Motor neuron (in vitro differentiated cells): ENCODE measurements at regions not wholly inside any gene's neighbourhood (a gene's known extent, or its start where the extent isn't known, plus 50 kb on each side); places are given as distances from the start of the nearest gene placed in this dataset.
A peak's percentile ranks its signal among the peaks of the same experiment; 100 is the strongest.

Experiments used
- ATAC-seq, 8 experiments: fragments of 200-7000 bp; cut with Tn5 transposase; replicated peaks in 6 of 8; 2 replicates each; pipeline ENCODE4 v1.8.0; 2021; ENCODE audit warnings: mild to moderate bottlenecking in 8 of 8, moderate library complexity in 8 of 8
- H3K27ac ChIP-seq, 2 donors: fragments of 250-450 bp; sonication (Bioruptor Pico); 2 replicates each; pipeline ENCODE4 v1.9.0; 2021; ENCODE audit warnings: antibody characterized with exemption in 2 of 2, mild to moderate bottlenecking in 2 of 2, moderate library complexity in 1 of 2
- H3K4me1 ChIP-seq, 2 donors: fragments of 250-450 bp; sonication (Bioruptor Pico); replicated peaks in 1 of 2; 2 replicates each; pipeline ENCODE4 v1.6.1; 2021; ENCODE audit warnings: antibody characterized with exemption in 2 of 2, mild to moderate bottlenecking in 2 of 2, moderate library complexity in 1 of 2
- H3K4me3 ChIP-seq, 5 donors: fragments of 250-450 bp; sonication (Bioruptor Pico); 2 replicates each; pipeline ENCODE4 v1.9.0; 2021; ENCODE audit warnings: antibody characterized with exemption in 5 of 5, mild to moderate bottlenecking in 5 of 5, moderate library complexity in 4 of 5
- WGBS, 10 experiments: fragments of 450-650 bp; shearing (Covaris generic); methylation state at CpG; one replicate each; pipeline ENCODE4 v1.0.0; 2022; 5-methylcytosine and 5-hydroxymethylcytosine counted together
- in situ Hi-C, 9 experiments: fragments of 400-800 bp; cut with MboI; loops; one replicate each; pipeline ENCODE4 v1.15.0; 2021; ENCODE audit warnings: low sequenced_read_pairs in 9 of 9, low pct_unique_long_range_greater_than_20kb in 2 of 9; ENCODE audit not compliant: unreplicated experiment in 9 of 9

DNA sequence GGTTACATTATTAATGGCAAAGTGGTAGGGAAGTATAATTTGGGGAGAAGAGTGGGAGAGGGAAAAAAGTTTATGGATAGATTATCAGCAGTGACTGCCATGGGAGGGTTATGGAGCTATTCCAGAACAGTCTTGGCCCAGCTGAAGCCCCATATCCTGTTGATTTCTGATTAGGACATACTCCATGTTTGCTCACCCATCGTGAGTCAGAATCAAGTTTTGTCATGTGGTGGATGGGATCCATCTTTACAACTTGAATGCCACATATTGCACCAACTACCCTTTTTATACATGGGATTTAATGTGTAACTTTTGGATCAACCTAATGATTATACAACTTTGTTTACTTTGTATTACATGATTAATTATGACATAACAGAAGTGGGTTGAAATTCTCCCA, 217.0 kb downstream of the HAO1 start:
- 0 to 100% (median 80%) methylated on average over 1 of the region's 1 CpG; no CpG with 5 or more reads in 1 of the 10 experiments for WGBS, 10 experiments
- no peak overlapping the region for H3K4me3 ChIP-seq
- H3K27ac ChIP-seq = no peak overlapping the region
- ATAC-seq = no peak
- in situ Hi-C loops = no loop called here
- H3K4me1 ChIP-seq = no peaks in the 10 kb centered on the region

DNA sequence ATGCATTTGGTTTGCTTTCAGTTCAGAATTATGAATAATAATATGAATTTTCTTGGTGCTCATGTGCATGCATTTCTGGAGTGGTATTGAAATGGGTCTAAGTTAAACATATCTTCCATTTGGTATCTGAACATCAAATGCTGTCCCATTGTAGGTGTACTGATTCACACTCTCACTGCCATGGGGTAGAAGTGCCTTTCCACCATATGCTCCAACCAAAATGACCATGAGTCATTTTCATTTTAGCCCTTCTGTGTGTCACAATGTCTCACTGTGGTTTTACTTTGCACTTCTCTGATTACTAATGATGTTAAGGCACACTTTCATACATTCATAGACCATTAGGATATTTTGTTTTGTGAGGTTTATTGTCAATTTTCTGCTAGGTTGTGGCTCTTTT, 211.9 kb downstream of the HAO1 start:
- Histone ChIP-seq H3K4me3 (no peak overlapping the region), H3K4me1 (no peaks in the 10 kb centered on the region), H3K27ac (no peak overlapping the region)
- in situ Hi-C loops = no loop called here
- peak in 3 of 8 experiments; percentile 64 to 86 (median 80) for ATAC-seq

DNA sequence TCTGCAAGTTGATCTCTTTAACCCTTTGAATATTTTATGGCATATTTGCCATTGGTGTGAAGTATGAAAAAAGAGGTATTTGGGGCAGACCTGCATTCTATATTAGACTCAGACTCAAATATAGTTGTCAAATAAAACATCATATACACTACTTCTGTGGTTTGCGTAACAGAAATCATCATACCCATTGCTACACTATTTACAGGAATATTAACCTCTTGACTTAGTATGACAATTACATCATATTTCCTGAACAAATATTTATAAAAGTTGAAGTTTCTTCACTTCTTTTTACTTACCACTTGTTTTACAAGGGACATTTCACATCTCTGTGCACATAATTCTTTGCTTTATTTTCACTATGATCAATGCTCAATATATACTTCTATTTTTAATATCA, 206.0 kb downstream of the HAO1 start:
- 63 to 100% (median 94%) methylated on average over 1 of the region's 1 CpG; no CpG with 5 or more reads in 2 of the 10 experiments for whole genome bisulfite sequencing, 10 experiments
- no peaks in the 10 kb centered on the region for H3K4me1 ChIP-seq
- H3K27ac ChIP-seq = no peak overlapping the region
- ATAC-seq = no peak
- no peak overlapping the region for H3K4me3 ChIP-seq
- in situ Hi-C loops = no loop called here

DNA sequence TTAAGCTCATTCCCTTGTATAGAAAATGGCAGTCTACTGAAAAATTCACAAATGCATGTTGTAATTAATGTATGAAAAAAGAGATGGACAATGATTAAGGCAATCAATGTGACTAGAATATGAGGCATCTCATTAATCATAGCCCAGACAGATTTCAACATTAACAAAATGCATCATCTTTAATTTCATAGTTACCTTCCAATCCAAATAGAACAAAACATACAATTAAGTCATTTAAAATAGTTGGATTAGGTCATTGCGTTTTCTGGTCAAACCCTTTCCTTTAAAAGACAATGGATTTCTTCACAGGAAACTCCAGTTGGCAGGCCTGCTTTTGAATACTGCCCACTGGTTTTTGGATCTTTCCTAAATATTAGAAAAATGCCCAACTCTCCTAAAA, 203.9 kb downstream of the HAO1 start:
- H3K4me3 ChIP-seq = no peak overlapping the region
- in situ Hi-C loops = no loop called here
- no peak for ATAC-seq
- 9 to 90% (median 60%) methylated on average over 1 of the region's 1 CpG; no CpG with 5 or more reads in 1 of the 10 experiments for WGBS, 10 experiments
- no peaks in the 10 kb centered on the region for H3K4me1 ChIP-seq
- no peak overlapping the region for H3K27ac ChIP-seq

DNA sequence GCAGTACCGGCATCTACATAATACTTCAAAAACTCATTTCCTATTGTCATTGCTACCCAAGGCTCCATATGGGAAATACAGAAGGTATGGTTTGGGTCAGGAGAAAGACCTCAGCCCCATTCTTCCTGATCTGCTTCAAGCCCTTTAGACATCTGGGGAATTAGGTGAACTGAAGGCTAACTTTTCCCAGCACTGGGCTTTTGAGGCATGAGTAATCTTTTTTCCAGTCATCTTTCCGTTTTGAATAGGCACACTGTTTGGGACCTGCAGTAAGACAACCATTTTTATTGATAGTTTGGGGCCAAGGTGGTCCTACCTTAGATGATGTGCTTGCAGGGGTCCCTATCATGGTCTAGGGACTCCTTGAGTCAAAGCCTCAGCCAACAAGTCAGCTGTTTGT, 198.4 kb downstream of the HAO1 start:
- H3K4me1 ChIP-seq = no peaks in the 10 kb centered on the region
- in situ Hi-C loops = no loop called here
- H3K4me3 ChIP-seq = no peak overlapping the region
- H3K27ac ChIP-seq = no peak overlapping the region
- 70 to 100% (median 93%) methylated on average over 1 to 2 of the region's 2 CpGs; no CpG with 5 or more reads in 2 of the 10 experiments for WGBS, 10 experiments
- no peak for ATAC-seq

DNA sequence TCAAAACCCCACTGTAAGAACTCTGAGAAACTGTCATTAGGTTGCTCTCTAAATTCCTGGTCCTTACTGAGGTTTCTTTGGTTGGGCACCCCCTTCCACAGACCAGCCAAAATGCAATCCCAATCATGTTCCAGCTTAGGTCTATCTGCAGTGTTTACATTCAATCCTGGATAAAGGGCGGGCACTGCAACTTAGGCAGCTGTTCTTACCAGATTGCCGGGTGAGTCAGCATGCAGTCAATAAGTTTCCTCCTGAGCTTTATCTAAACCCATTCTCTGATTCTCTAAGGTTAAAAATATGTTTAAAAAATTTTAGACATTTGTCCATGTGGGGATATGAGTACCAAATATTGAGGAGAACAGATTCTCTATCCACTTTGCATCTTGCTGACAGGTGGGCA, 197.8 kb downstream of the HAO1 start:
- 60 to 95% (median 80%) methylated on average over 1 to 2 of the region's 2 CpGs; no CpG with 5 or more reads in 1 of the 10 experiments for WGBS, 10 experiments
- Histone ChIP-seq H3K27ac (no peak overlapping the region), H3K4me1 (no peaks in the 10 kb centered on the region), H3K4me3 (no peak overlapping the region)
- in situ Hi-C loops = no loop called here
- peak in 2 of 8 experiments; percentile 66 to 93 for ATAC-seq

DNA sequence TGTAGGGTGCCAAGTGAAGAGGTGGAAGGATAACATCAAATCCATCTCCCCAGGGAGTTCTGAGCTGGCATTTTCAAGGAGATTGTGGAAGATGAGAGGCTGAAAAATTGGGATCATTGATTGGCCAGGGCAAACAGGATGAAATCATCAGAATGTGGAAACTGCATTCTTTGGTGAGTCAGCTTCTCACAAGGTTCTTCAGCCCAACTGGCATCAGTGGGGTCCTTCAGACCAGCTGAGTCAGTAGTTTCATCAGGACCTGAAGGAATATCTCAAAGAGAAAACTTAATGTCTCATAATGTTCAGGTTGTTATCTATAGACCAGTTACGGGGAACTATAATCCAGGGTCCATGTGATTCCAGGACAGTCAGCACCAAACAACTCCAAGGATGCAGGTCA, 195.8 kb downstream of the HAO1 start:
- in situ Hi-C loops = no loop called here
- WGBS, 10 experiments = 40 to 100% (median 91%) methylated on average over 1 of the region's 1 CpG; no CpG with 5 or more reads in 4 of the 10 experiments
- Histone ChIP-seq H3K4me1 (no peaks in the 10 kb centered on the region), H3K4me3 (no peak overlapping the region), H3K27ac (no peak overlapping the region)
- no peak for ATAC-seq

DNA sequence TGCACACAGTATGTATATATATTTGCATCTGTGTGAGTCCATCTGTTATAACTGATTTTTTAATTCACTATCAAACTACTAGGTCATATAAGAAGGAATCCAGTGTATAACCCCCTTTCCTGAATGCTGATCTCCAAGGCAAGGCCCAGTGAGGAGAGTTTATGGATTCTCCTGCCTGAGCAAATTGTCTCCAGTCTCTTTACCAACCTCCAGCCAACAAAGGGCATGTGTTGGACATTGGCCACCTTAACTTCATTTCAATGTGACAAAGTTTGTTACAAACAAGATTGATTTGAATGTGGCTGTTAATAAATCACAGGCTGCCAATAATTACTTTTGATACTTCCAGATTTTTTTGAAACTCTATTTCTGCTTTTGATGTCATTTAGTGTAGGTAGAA, 191.6 kb downstream of the HAO1 start:
- no peak for ATAC-seq
- Histone ChIP-seq H3K4me3 (no peak overlapping the region), H3K27ac (no peak overlapping the region), H3K4me1 (no peaks in the 10 kb centered on the region)
- in situ Hi-C loops = no loop called here

DNA sequence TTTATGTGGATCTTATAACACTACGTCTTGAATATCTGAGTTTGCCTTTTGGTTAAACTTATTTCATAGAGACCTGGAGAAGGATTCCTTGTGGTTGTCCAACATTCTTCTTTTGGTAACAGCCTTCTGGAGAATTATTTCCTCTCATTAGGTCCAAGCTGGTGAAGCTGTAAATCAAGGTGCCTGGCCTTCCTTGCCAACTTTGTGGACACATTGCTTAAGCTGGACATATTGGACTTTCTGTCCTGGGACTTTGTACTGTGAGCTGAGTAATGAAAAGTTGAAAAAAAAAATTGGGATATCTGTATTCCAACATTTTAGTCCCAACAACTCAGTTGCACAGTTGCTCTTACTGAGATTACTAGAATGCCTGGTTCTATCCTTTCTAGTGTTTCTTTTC, 186.2 kb downstream of the HAO1 start:
- H3K4me1 ChIP-seq = no peaks in the 10 kb centered on the region
- no peak overlapping the region for H3K27ac ChIP-seq
- WGBS, 10 experiments = 57 to 100% (median 83%) methylated on average over 1 of the region's 1 CpG; no CpG with 5 or more reads in 6 of the 10 experiments
- in situ Hi-C loops = no loop called here
- ATAC-seq = no peak
- H3K4me3 ChIP-seq = no peak overlapping the region

DNA sequence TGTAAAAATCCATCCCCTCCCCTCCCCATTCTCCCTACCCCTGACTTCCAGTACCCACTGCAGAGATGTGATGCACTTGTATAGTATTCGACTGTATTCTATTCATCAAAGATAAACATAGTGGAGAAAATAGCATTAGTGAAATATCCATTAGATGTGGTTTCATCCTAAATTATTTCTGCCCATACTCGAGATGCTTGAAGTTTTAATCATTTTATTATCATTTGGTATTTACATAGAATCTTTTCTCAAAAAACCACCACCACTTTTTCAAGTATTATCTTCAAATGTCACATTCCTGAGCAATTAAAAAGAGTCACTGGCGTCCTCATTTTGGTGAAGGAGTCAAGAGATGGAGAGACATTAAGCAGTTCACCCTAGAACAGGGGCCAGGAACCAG, 181.9 kb downstream of the HAO1 start:
- Histone ChIP-seq H3K27ac (no peak overlapping the region), H3K4me1 (no peaks in the 10 kb centered on the region), H3K4me3 (no peak overlapping the region)
- in situ Hi-C loops = no loop called here
- 0 to 89% (median 57%) methylated on average over 1 to 3 of the region's 3 CpGs; no CpG with 5 or more reads in 2 of the 10 experiments for WGBS, 10 experiments
- no peak for ATAC-seq

DNA sequence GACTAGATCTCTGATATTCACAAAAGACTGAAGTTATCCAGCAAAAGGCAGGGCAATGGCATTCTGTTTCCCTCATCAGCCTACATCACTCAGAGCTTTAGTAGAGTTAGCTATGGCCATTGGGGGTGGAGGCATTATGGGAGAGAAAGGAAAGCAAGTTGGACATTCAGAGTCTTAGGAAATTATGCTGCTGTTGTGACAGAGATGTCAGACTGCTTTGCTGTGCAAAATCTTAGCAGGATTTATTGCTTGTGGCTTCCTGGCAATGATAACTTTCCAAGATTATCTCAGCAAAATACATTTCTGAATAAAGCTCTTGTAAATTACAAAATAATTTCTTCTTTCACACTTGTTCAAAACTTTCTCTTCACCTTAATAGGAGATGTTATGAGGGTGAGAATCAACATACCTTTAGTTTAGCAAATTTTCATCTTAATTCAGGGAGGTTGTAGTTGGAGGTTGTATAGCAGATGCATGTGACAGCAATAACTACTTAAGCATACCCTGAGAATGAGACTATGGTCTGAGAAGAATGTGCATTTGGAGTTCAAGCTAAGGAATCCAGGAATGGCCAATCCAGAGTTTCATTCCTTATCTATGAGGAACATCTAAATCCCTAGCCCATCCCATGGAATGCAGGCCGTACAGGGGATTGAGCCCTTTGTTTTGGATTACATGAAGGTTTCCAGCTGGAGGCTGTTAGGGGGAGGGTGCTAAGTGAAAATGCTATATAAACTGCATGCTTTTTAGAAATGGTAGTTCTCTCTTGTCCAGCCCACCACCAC, 179.8 kb downstream of the HAO1 start:
- no peak overlapping the region for H3K4me3 ChIP-seq
- no peak overlapping the region for H3K27ac ChIP-seq
- no peaks in the 10 kb centered on the region for H3K4me1 ChIP-seq
- in situ Hi-C loops = no loop called here
- ATAC-seq = peak in 3 of 8 experiments; percentile 34 to 83 (median 65)
- 0 to 100% (median 60%) methylated on average over 1 of the region's 1 CpG; no CpG with 5 or more reads in 3 of the 10 experiments for WGBS, 10 experiments

DNA sequence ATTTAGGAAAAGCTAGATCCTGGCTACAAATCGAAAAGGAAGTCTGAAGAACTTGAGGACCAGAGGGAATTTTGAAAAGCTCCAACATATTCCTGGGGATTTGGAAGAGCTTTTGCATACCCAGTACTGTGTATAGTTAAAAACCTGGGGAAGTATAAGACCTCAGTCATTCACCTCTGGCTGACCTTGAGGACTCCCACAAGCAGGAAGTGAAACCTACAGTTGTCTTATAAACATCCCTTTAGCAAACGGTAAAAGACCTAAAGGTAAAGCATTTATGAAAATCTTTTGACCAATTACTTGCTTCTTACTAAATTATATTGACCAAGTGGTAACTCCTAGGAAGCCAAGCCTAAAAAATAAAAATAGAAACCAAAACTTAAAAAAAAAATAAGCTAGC, 175.0 kb downstream of the HAO1 start:
- no peak for ATAC-seq
- 54 to 100% (median 78%) methylated on average over 1 to 2 of the region's 2 CpGs; no CpG with 5 or more reads in 2 of the 10 experiments for WGBS, 10 experiments
- H3K4me3 ChIP-seq = no peak overlapping the region
- H3K4me1 ChIP-seq = no peaks in the 10 kb centered on the region
- in situ Hi-C loops = no loop called here
- H3K27ac ChIP-seq = no peak overlapping the region

DNA sequence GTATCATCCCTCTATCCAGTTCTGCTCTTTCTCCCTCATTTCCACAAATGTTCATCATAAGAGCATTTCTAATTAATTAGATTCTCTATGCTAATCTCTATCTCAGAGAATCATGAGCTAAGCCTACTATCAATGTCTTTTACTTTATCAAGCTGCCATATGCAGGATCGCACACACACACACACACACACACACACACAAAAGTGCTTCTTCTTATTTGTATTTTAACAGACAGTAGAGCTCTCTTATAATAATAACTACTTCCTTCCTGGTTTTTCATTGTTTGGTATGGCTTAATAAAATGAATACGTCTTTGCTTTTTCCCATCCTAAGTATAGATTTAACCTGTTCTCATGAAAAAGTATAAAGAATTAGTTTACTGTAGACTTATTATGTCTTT, 170.2 kb downstream of the HAO1 start:
- WGBS, 10 experiments = 86 to 100% (median 100%) methylated on average over 1 to 2 of the region's 2 CpGs; no CpG with 5 or more reads in 2 of the 10 experiments

DNA sequence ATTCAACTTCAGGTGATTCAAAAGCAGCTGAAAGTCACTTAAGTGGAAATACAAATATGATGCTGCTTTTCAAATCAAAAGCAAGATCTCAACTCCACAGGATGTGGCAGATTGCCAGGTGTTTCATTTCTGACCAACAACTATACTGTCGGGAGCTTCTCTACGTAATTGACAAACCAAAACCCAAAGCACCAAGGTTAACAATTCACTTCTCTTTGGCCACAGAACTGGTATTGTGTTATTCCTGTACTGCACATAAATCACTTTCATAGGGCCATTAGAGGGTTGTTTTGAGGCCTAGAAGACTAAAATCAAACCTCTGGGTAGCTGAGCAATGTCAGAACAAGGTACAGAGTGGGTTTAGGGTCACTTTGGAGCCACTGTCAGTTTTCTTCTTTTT, 169.7 kb downstream of the HAO1 start:
- H3K4me1 ChIP-seq = no peaks in the 10 kb centered on the region
- in situ Hi-C loops = no loop called here
- no peak overlapping the region for H3K27ac ChIP-seq
- no peak for ATAC-seq
- H3K4me3 ChIP-seq = no peak overlapping the region
- 70 to 100% (median 86%) methylated on average over 1 to 2 of the region's 2 CpGs; no CpG with 5 or more reads in 3 of the 10 experiments for WGBS, 10 experiments

More for the DNA sequence above, 170.2 kb downstream of the HAO1 start:
- in situ Hi-C loops = no loop called here
- no peaks in the 10 kb centered on the region for H3K4me1 ChIP-seq
- no peak overlapping the region for H3K27ac ChIP-seq
- no peak overlapping the region for H3K4me3 ChIP-seq
- ATAC-seq = no peak
